Suprapubic skin (tissue), 4 donors: ENCODE measurements at regions not wholly inside any gene's neighbourhood (a gene's known extent, or its start where the extent isn't known, plus 50 kb on each side); places are given as distances from the start of the nearest gene placed in this dataset.

Experiments
- CTCF ChIP-seq, 2 donors: fragments of 200-600 bp in 1 of 2; fragments of 450-650 bp in 1 of 2; sonication (generic) in 1 of 2; IDR thresholded peaks; one replicate each; pipeline ENCODE4 v1.5.1; 2016 to 2019; ENCODE audit warnings: antibody characterized with exemption in 2 of 2, mild to moderate bottlenecking in 1 of 2, moderate library complexity in 1 of 2
- EP300 ChIP-seq: sonication (generic); formaldehyde crosslinking; IDR thresholded peaks from one replicate; pipeline ENCODE4 v1.6.1; 2017; ENCODE audit warnings: antibody characterized with exemption
- POLR2A ChIP-seq, 2 donors: fragments of 450-650 bp; IDR thresholded peaks; one replicate each; pipeline ENCODE4 v1.6.1; 2017; ENCODE audit warnings: antibody characterized with exemption in 2 of 2, mild to moderate bottlenecking in 2 of 2, moderate library complexity in 2 of 2
- POLR2AphosphoS5 ChIP-seq, 3 donors: sonication (generic); formaldehyde crosslinking; IDR thresholded peaks; one replicate each; pipeline ENCODE4 v1.6.1; 2017; ENCODE audit warnings: antibody characterized with exemption in 3 of 3

- TF ChIP-seq CTCF (IDR thresholded peaks at IDR 0.05), result no peak
- TF ChIP-seq POLR2A (IDR thresholded peaks at IDR 0.05), result no peak
- TF ChIP-seq POLR2AphosphoS5 (IDR thresholded peaks at IDR 0.05), result no peak
- TF ChIP-seq EP300, result no peak
Observed at GRCh38 chr15:93345981-93346380, 257.0 kb upstream of the RGMA start.
